ENCODE measurements at regions not wholly inside any gene's neighbourhood (a gene's known extent, or its start where the extent isn't known, plus 50 kb on each side); places are given as distances from the start of the nearest gene placed in this dataset. TPM values are rescaled to one million over a fixed set of nuclear protein-coding genes. Genes with fewer than 3 reads are reported as not detected.

GRCh38 chr1:64417803-64418202 is 52.1 kb upstream of the CACHD1 start:
- TF ChIP-seq CTCF (IDR thresholded peaks at IDR 0.05; ENCODE audit: low read depth, low read length), result no peak
- Histone ChIP-seq H3K4me3 (ENCODE audit: low read depth, low read length) (no peak overlapping the region), H3K27me3 (ENCODE audit: control insufficient read depth, insufficient read depth, low read length) (no peaks in the 10 kb centered on the region), H3K27ac (ENCODE audit: low read depth, low read length) (no peak overlapping the region), H3K9me3 (ENCODE audit: control insufficient read depth, insufficient read depth, low read length) (no peaks in the 10 kb centered on the region; the same call in 1 of the 2 replicates)
- no peak for DNase-seq (ENCODE audit: low read depth, low spot score)
- POLR2A ChIA-PET, result no interaction called here
- CTCF ChIA-PET, result no interaction called here

Small RNA genes lying in the stretch of these regions (small RNA-seq; reads per million reads assigned to genes)
- gene RNU7-62P (ENCODE audit: insufficient read length, low read depth), result not detected

Measured in AG04450 (cell line).